Esophagus squamous epithelium (tissue), 4 donors: ENCODE measurements at regions not wholly inside any gene's neighbourhood (a gene's known extent, or its start where the extent isn't known, plus 50 kb on each side); places are given as distances from the start of the nearest gene placed in this dataset.

ENCODE experiments used
- CTCF ChIP-seq, 6 experiments: fragments of 450-650 bp in 4 of 6; fragments of 200-600 bp in 2 of 6; sonication (generic) in 2 of 6; IDR thresholded peaks; one replicate each; pipeline ENCODE4 v1.5.1; 2016 to 2019; ENCODE audit warnings: antibody characterized with exemption in 6 of 6, mild to moderate bottlenecking in 4 of 6, moderate library complexity in 4 of 6
- POLR2A ChIP-seq, 4 donors: fragments of 450-650 bp; IDR thresholded peaks; one replicate each; pipeline ENCODE4 v1.6.1; 2017; ENCODE audit warnings: antibody characterized with exemption in 4 of 4, mild to moderate bottlenecking in 4 of 4, moderate library complexity in 3 of 4

GRCh38 chr3:5725801-5726200, 538.3 kb downstream of the EDEM1 start:
- no peak for TF ChIP-seq POLR2A (IDR thresholded peaks at IDR 0.05)
- no peak for TF ChIP-seq CTCF (IDR thresholded peaks at IDR 0.05)
